ENCODE measurements at regions not wholly inside any gene's neighbourhood (a gene's known extent, or its start where the extent isn't known, plus 50 kb on each side); places are given as distances from the start of the nearest gene placed in this dataset.

- DNase-seq: no peak
Measured at GRCh38 chr10:10927608-10928007, 90.1 kb upstream of the CELF2 start.

- DNase-seq: no peak
Measured at GRCh38 chr10:10930979-10931743, 86.5 kb upstream of the CELF2 start.

- no peak for DNase-seq
Measured at GRCh38 chr10:10935032-10935431, 82.6 kb upstream of the CELF2 start.

GRCh38 chr10:10938676-10939075, 79.0 kb upstream of the CELF2 start:
- no peak for DNase-seq

GRCh38 chr10:10941127-10941730, 76.4 kb upstream of the CELF2 start:
- DNase-seq: no peak

- DNase-seq: no peak
Measured at GRCh38 chr10:10942441-10942840, 75.2 kb upstream of the CELF2 start.

- DNase-seq: no peak
Measured at GRCh38 chr10:10946081-10946480, 71.6 kb upstream of the CELF2 start.

GRCh38 chr10:10946801-10947200, 70.9 kb upstream of the CELF2 start:
- no peak for DNase-seq

GRCh38 chr10:10951675-10952074, 66.0 kb upstream of the CELF2 start:
- DNase-seq: no peak

GRCh38 chr10:10952800-10953199, 64.9 kb upstream of the CELF2 start:
- no peak for DNase-seq

- no peak for DNase-seq
Measured at GRCh38 chr10:10956681-10957542, 60.8 kb upstream of the CELF2 start.

GRCh38 chr10:10958041-10958440, 59.6 kb upstream of the CELF2 start:
- no peak for DNase-seq

GRCh38 chr10:10959666-10960065, 58.0 kb upstream of the CELF2 start:
- DNase-seq: no peak

- DNase-seq: no peak
Measured at GRCh38 chr10:10960534-10960933, 57.1 kb upstream of the CELF2 start.

GRCh38 chr10:10961072-10961471, 56.6 kb upstream of the CELF2 start:
- no peak for DNase-seq

- DNase-seq: no peak
Measured at GRCh38 chr10:10967029-10967428, 50.6 kb upstream of the CELF2 start.

GRCh38 chr10:10967581-10968256, 50.0 kb upstream of the CELF2 start:
- DNase-seq: no peak

Data from DMS79 treated with DMSO at 0.1 percent for 48 hours (cell line).